B cell (primary cell): ENCODE measurements at regions not wholly inside any gene's neighbourhood (a gene's known extent, or its start where the extent isn't known, plus 50 kb on each side); places are given as distances from the start of the nearest gene placed in this dataset.

Experiments
- ATAC-seq: fragments of 200-7000 bp; cut with Tn5 transposase; one replicate; pipeline ENCODE4 v1.10.0; 2021; ENCODE audit warnings: low read depth, mild to moderate bottlenecking, moderate number of reproducible peaks, moderate library complexity
- CTCF ChIA-PET: fragments of 350-600 bp; sonication (Branson Sonifier 250); formaldehyde crosslinking; loops from one replicate; lab custom pipeline; 2021; ENCODE audit warnings: antibody characterized with exemption, inconsistent platforms; lab: Charles Lee
- POLR2A ChIA-PET: fragments of 350-600 bp; sonication (Branson Sonifier 250); formaldehyde crosslinking; loops from one replicate; lab custom pipeline; 2021; ENCODE audit warnings: antibody characterized with exemption; lab: Charles Lee
- DNase-seq: peaks from one replicate; pipeline ENCODE4 v3.0.0; 2013
- H2AFZ ChIP-seq: 2 replicates; pipeline ENCODE4 v1.6.1; 2012; ENCODE audit warnings: mild to moderate bottlenecking, low read depth, low read length; ENCODE audit not compliant: insufficient read depth, poor library complexity, severe bottlenecking
- H3K27ac ChIP-seq, 2 donors: 1 replicate in 1 of 2; 2 replicates in 1 of 2; pipeline ENCODE4 v1.5.1; 2012 to 2013; ENCODE audit warnings: low read length in 2 of 2, mild to moderate bottlenecking in 2 of 2, moderate library complexity in 1 of 2
- H3K27me3 ChIP-seq, 4 experiments: fragments of 200-600 bp in 1 of 4; sonication (generic) in 1 of 4; replicated peaks in 1 of 4; 1 replicate in 2 of 4; 2 replicates in 2 of 4; pipeline versions ENCODE4 v1.6.1 to v1.7.0; 2013 to 2016; ENCODE audit warnings: low read length in 3 of 4, mild to moderate bottlenecking in 2 of 4, mixed read lengths in 1 of 4, moderate library complexity in 1 of 4; ENCODE audit not compliant: insufficient read depth in 4 of 4, control insufficient read depth in 3 of 4; ENCODE audit errors: control extremely low read depth in 1 of 4
- H3K36me3 ChIP-seq, 2 experiments: replicated peaks in 1 of 2; 1 replicate in 1 of 2; 2 replicates in 1 of 2; pipeline versions ENCODE4 v1.6.1 to v1.7.1; 2013; ENCODE audit warnings: low read length in 1 of 2; ENCODE audit not compliant: insufficient read depth in 2 of 2, control insufficient read depth in 1 of 2; ENCODE audit errors: control extremely low read depth in 1 of 2, extremely low read depth in 1 of 2
- H3K4me1 ChIP-seq, 2 donors: fragments of 200-600 bp in 1 of 2; sonication (generic) in 1 of 2; 1 replicate in 1 of 2; 2 replicates in 1 of 2; pipeline versions ENCODE4 v1.5.1 to v1.6.1; 2013 to 2017; ENCODE audit warnings: low read length in 2 of 2; ENCODE audit not compliant: control insufficient read depth in 2 of 2, insufficient read depth in 2 of 2
- H3K4me2 ChIP-seq: replicated peaks from 2 replicates; pipeline ENCODE3; 2012; ENCODE audit warnings: mild to moderate bottlenecking, low read depth, low read length; ENCODE audit not compliant: poor library complexity, severe bottlenecking
- H3K4me3 ChIP-seq, 5 experiments: fragments of 200-600 bp in 1 of 5; sonication (generic) in 1 of 5; 1 replicate in 3 of 5; 2 replicates in 2 of 5; pipeline versions ENCODE4 v1.5.1 to v1.7.0; 2011 to 2016; ENCODE audit warnings: low read length in 4 of 5, mild to moderate bottlenecking in 4 of 5, low read depth in 2 of 5, control low read depth in 1 of 5, moderate library complexity in 1 of 5; ENCODE audit not compliant: insufficient read depth in 1 of 5; ENCODE audit errors: control extremely low read depth in 1 of 5, extremely low read depth in 1 of 5
- H3K79me2 ChIP-seq: fragments of 200-600 bp; sonication (generic); one replicate; pipeline ENCODE4 v1.6.0; 2016; ENCODE audit warnings: low read length; ENCODE audit not compliant: control insufficient read depth, insufficient read depth
- H3K9ac ChIP-seq: fragments of 200-600 bp; sonication (generic); 2 replicates; pipeline ENCODE4 v1.6.1; 2017; ENCODE audit warnings: mild to moderate bottlenecking, low read length, moderate library complexity
- H3K9me3 ChIP-seq, 3 donors: one replicate each; pipeline versions ENCODE4 v1.6.1 to v1.7.1; 2013; ENCODE audit warnings: low read length in 2 of 3; ENCODE audit not compliant: control insufficient read depth in 2 of 3, insufficient read depth in 1 of 3; ENCODE audit errors: control extremely low read depth in 1 of 3
- H4K20me1 ChIP-seq: 2 replicates; pipeline ENCODE4 v1.6.0; 2012; ENCODE audit warnings: mild to moderate bottlenecking, low read length; ENCODE audit not compliant: insufficient read depth, control insufficient read depth, poor library complexity, severe bottlenecking
- H3K27ac Mint-ChIP-seq: one replicate; pipeline ENCODE4 v1.8.0; 2021; ENCODE audit warnings: mixed read lengths
- H3K27me3 Mint-ChIP-seq: one replicate; pipeline ENCODE4 v1.8.0; 2021; ENCODE audit warnings: mixed read lengths
- H3K4me1 Mint-ChIP-seq: one replicate; pipeline ENCODE4 v1.8.0; 2021; ENCODE audit warnings: mixed read lengths
- H3K4me3 Mint-ChIP-seq: one replicate; pipeline ENCODE4 v1.8.0; 2021; ENCODE audit warnings: mixed read lengths
- H3K9me3 Mint-ChIP-seq: one replicate; pipeline ENCODE4 v1.8.0; 2022; ENCODE audit warnings: mixed read lengths; ENCODE audit not compliant: insufficient read depth
- CTCF ChIP-seq: fragments of 200-600 bp; IDR thresholded peaks from one replicate; pipeline ENCODE4 v1.8.0; 2022; ENCODE audit warnings: antibody characterized with exemption, mild to moderate bottlenecking
- EZH2 ChIP-seq: IDR thresholded peaks from 2 replicates; pipeline ENCODE4 v1.6.1; 2012; ENCODE audit warnings: borderline replicate concordance, low read depth, mild to moderate bottlenecking, moderate library complexity, low read length; ENCODE audit not compliant: insufficient read depth, poor library complexity, severe bottlenecking
- WGBS: methylation state at CpG from one replicate; pipeline ENCODE4 v1.1.5; 2013; ENCODE audit warnings: missing lambda C conversion rate; ENCODE audit not compliant: insufficient coverage; 5-methylcytosine and 5-hydroxymethylcytosine counted together
- intact Hi-C: fragments of 100-400 bp; cut with micrococcal nuclease; formaldehyde crosslinking; loops from one replicate; pipeline ENCODE4 v1.10.0; 2022

- Histone ChIP-seq H3K9me3 (no peaks in the 10 kb centered on the region), H3K27ac (no peak overlapping the region), H3K4me3 (no peak overlapping the region), H3K79me2 (no peaks in the 10 kb centered on the region), H2AFZ (no peak overlapping the region), H3K27me3 (no peaks in the 10 kb centered on the region), H3K36me3 (no peaks in the 10 kb centered on the region), H3K4me1 (no peaks in the 10 kb centered on the region), H3K4me2 (no peak overlapping the region), H4K20me1 (no peaks in the 10 kb centered on the region), H3K9ac (no peak overlapping the region)
- DNase-seq (no peak), ATAC-seq (no peak)
- CTCF ChIA-PET, result no interaction called here
- intact Hi-C loops, result no loop called here
- no CpG with 5 or more reads among the region's 3 CpGs for WGBS
- no peaks in the 10 kb centered on the region for H3K4me1 Mint-ChIP-seq
- H3K27me3 Mint-ChIP-seq, result no peaks in the 10 kb centered on the region
- H3K27ac Mint-ChIP-seq, result no peak overlapping the region
- no peaks in the 10 kb centered on the region for H3K9me3 Mint-ChIP-seq
- TF ChIP-seq CTCF (no peak), EZH2 (no peak)
- no peak overlapping the region for H3K4me3 Mint-ChIP-seq
- POLR2A ChIA-PET, result no interaction called here
Measured at GRCh38 chr13:79906345-79906744, 425.4 kb downstream of the NDFIP2 start.

- H3K79me2 ChIP-seq, result no peaks in the 10 kb centered on the region
- intact Hi-C loops, result no loop called here
- no peak for TF ChIP-seq EZH2
- TF ChIP-seq CTCF, result no peak
- no peak overlapping the region for H3K4me3 ChIP-seq
- H4K20me1 ChIP-seq, result no peaks in the 10 kb centered on the region
- no peaks in the 10 kb centered on the region for H3K27me3 ChIP-seq
- ATAC-seq (no peak), DNase-seq (no peak)
- no peak overlapping the region for H3K4me3 Mint-ChIP-seq
- H2AFZ ChIP-seq, result no peak overlapping the region
- H3K27me3 Mint-ChIP-seq, result no peaks in the 10 kb centered on the region
- H3K27ac Mint-ChIP-seq, result no peak overlapping the region
- no peaks in the 10 kb centered on the region for H3K9me3 Mint-ChIP-seq
- no peaks in the 10 kb centered on the region for H3K36me3 ChIP-seq
- no peak overlapping the region for H3K27ac ChIP-seq
- no peak overlapping the region for H3K4me2 ChIP-seq
- no peak overlapping the region for H3K9ac ChIP-seq
- ChIA-PET POLR2A (no interaction called here), CTCF (no interaction called here)
- H3K9me3 ChIP-seq, result no peaks in the 10 kb centered on the region
- H3K4me1 Mint-ChIP-seq, result no peaks in the 10 kb centered on the region
- no CpG with 5 or more reads among the region's 2 CpGs for WGBS
- H3K4me1 ChIP-seq, result no peaks in the 10 kb centered on the region
Measured at GRCh38 chr13:79905018-79905417, 424.1 kb downstream of the NDFIP2 start.
